NCI-H82 (cell line): ENCODE measurements at regions not wholly inside any gene's neighbourhood (a gene's known extent, or its start where the extent isn't known, plus 50 kb on each side); places are given as distances from the start of the nearest gene placed in this dataset.
"Not testable (repeated sequence)": the region's sequence is repeated elsewhere in the genome, so short reads cannot be mapped to it uniquely, and the experiment has no call there.

ENCODE experiments used
- DNase-seq: peaks from one replicate; lab custom pipeline; 2025; lab: John Stamatoyannopoulos, UW

- no peak for DNase-seq
Measured at GRCh38 chr2:83874712-83875430, 584.2 kb downstream of the SUCLG1 start.

GRCh38 chr2:83874066-83874465 lies 585.0 kb downstream of the SUCLG1 start:
- no peak for DNase-seq

- DNase-seq, result no peak
Measured at GRCh38 chr2:83873110-83873509, 586.0 kb downstream of the SUCLG1 start.

GRCh38 chr2:83866211-83866610 lies 592.9 kb downstream of the SUCLG1 start:
- no peak for DNase-seq

- DNase-seq, result no peak
Measured at GRCh38 chr2:83862600-83862999, 596.5 kb downstream of the SUCLG1 start.

- DNase-seq, result no peak
Measured at GRCh38 chr2:83860320-83860719, 598.8 kb downstream of the SUCLG1 start.

GRCh38 chr2:83859553-83859952 lies 599.5 kb downstream of the SUCLG1 start:
- no peak for DNase-seq

- DNase-seq, result no peak
Measured at GRCh38 chr2:83851066-83851465, 608.0 kb downstream of the SUCLG1 start.

- DNase-seq, result no peak
Measured at GRCh38 chr2:83850071-83850725, 608.9 kb downstream of the SUCLG1 start.

GRCh38 chr2:83844490-83844889 lies 614.6 kb downstream of the SUCLG1 start:
- no peak for DNase-seq

- no peak for DNase-seq
Measured at GRCh38 chr2:83842421-83842820, 616.7 kb downstream of the SUCLG1 start.

- no peak for DNase-seq
Measured at GRCh38 chr2:83837823-83838222, 621.3 kb downstream of the SUCLG1 start.

- DNase-seq, result no peak
Measured at GRCh38 chr2:83827618-83828017, 631.5 kb downstream of the SUCLG1 start.

- peak; percentile 15 for DNase-seq
Measured at GRCh38 chr2:83826577-83826976, 632.5 kb downstream of the SUCLG1 start.

- DNase-seq, result no peak
Measured at GRCh38 chr2:83823229-83823628, 635.9 kb downstream of the SUCLG1 start.

GRCh38 chr2:83817511-83817910 lies 641.6 kb downstream of the SUCLG1 start:
- DNase-seq, result peak; percentile 18

GRCh38 chr2:83808878-83809277 lies 650.2 kb downstream of the SUCLG1 start:
- no peak for DNase-seq

- no peak for DNase-seq
Measured at GRCh38 chr2:83802604-83803003, 656.5 kb downstream of the SUCLG1 start.

GRCh38 chr2:83795777-83796176 lies 663.3 kb downstream of the SUCLG1 start:
- DNase-seq, result no peak

- DNase-seq, result not testable (repeated sequence)
Measured at GRCh38 chr2:83790467-83790866, 668.6 kb downstream of the SUCLG1 start.

- not testable (repeated sequence) for DNase-seq
Measured at GRCh38 chr2:83789674-83790073, 669.4 kb downstream of the SUCLG1 start.

- DNase-seq, result not testable (repeated sequence)
Measured at GRCh38 chr2:83788938-83789566, 670.0 kb downstream of the SUCLG1 start.

- DNase-seq, result no peak
Measured at GRCh38 chr2:83787189-83787588, 671.9 kb downstream of the SUCLG1 start.
